ENCODE measurements at regions not wholly inside any gene's neighbourhood (a gene's known extent, or its start where the extent isn't known, plus 50 kb on each side); places are given as distances from the start of the nearest gene placed in this dataset.

GRCh38 chr16:85401917-85402766, 211.0 kb upstream of the GSE1 start:
- WGBS, 2 experiments (ENCODE audit: low coverage in 1 of 2, low lambda C conversion rate in 2 of 2, missing lambda C conversion rate in 2 of 2): 89 to 90% methylated on average over 29 to 30 of the region's 30 CpGs
- H3K27ac ChIP-seq: no peak overlapping the region
- in situ Hi-C loops (cut with MboI): no loop called here

GRCh38 chr16:85402910-85403692, 210.0 kb upstream of the GSE1 start:
- H3F3A ChIP-seq (ENCODE audit: insufficient read depth): no peaks in the 10 kb centered on the region
- no peak overlapping the region for H3K4me2 ChIP-seq (ENCODE audit: unreplicated experiment)
- no peaks in the 10 kb centered on the region for H3K9me2 ChIP-seq (ENCODE audit: insufficient read depth)
- H3K27ac ChIP-seq: no peak overlapping the region
- in situ Hi-C loops (cut with MboI): no loop called here
- no peak for DNase-seq
- no peaks in the 10 kb centered on the region for H3K27me3 ChIP-seq (replicated peaks; ENCODE audit: insufficient read depth)
- H3K9ac ChIP-seq: no peak overlapping the region
- no peaks in the 10 kb centered on the region for H4K20me1 ChIP-seq (ENCODE audit: insufficient read depth)
- WGBS, 2 experiments (ENCODE audit: low coverage in 1 of 2, low lambda C conversion rate in 2 of 2, missing lambda C conversion rate in 2 of 2): 72 to 81% methylated on average over 19 of the region's 19 CpGs
- peaks cover 37% of the 10 kb centered on the region for H3K79me2 ChIP-seq (ENCODE audit: insufficient read depth)
- no peak overlapping the region for H2AFZ ChIP-seq
- no peaks in the 10 kb centered on the region for H3K4me1 ChIP-seq (ENCODE audit: insufficient read depth)
- TF ChIP-seq EZH2 (IDR thresholded peaks at IDR 0.05; ENCODE audit: insufficient read depth, poor library complexity, severe bottlenecking): no peak
- no peak for TF ChIP-seq EZH2phosphoT487 (IDR thresholded peaks at IDR 0.05; ENCODE audit: insufficient read depth, low read depth)
- no peaks in the 10 kb centered on the region for H3K36me3 ChIP-seq (ENCODE audit: low read depth)
- H3K9me3 ChIP-seq (ENCODE audit: low read depth): no peaks in the 10 kb centered on the region
- no peak overlapping the region for H3K4me3 ChIP-seq

More at GRCh38 chr16:85401917-85402766, 211.0 kb upstream of the GSE1 start:
- no peaks in the 10 kb centered on the region for H4K20me1 ChIP-seq (ENCODE audit: insufficient read depth)
- no peaks in the 10 kb centered on the region for H3K9me3 ChIP-seq (ENCODE audit: low read depth)
- DNase-seq: no peak
- no peak for TF ChIP-seq EZH2phosphoT487 (IDR thresholded peaks at IDR 0.05; ENCODE audit: insufficient read depth, low read depth)
- TF ChIP-seq EZH2 (IDR thresholded peaks at IDR 0.05; ENCODE audit: insufficient read depth, poor library complexity, severe bottlenecking): no peak
- H3F3A ChIP-seq (ENCODE audit: insufficient read depth): no peaks in the 10 kb centered on the region
- no peak overlapping the region for H3K4me3 ChIP-seq
- no peak overlapping the region for H3K9ac ChIP-seq
- no peak overlapping the region for H2AFZ ChIP-seq
- H3K36me3 ChIP-seq (ENCODE audit: low read depth): no peaks in the 10 kb centered on the region
- peaks cover 45% of the 10 kb centered on the region for H3K79me2 ChIP-seq (ENCODE audit: insufficient read depth)
- H3K4me2 ChIP-seq (ENCODE audit: unreplicated experiment): no peak overlapping the region
- H3K4me1 ChIP-seq (ENCODE audit: insufficient read depth): no peaks in the 10 kb centered on the region
- no peaks in the 10 kb centered on the region for H3K9me2 ChIP-seq (ENCODE audit: insufficient read depth)
- no peaks in the 10 kb centered on the region for H3K27me3 ChIP-seq (replicated peaks; ENCODE audit: insufficient read depth)

- Histone ChIP-seq H3K4me2 (ENCODE audit: unreplicated experiment) (no peak overlapping the region), H3F3A (ENCODE audit: insufficient read depth) (no peaks in the 10 kb centered on the region), H2AFZ (no peak overlapping the region), H3K4me1 (ENCODE audit: insufficient read depth) (no peaks in the 10 kb centered on the region), H3K36me3 (ENCODE audit: low read depth) (no peaks in the 10 kb centered on the region), H3K9me2 (ENCODE audit: insufficient read depth) (no peaks in the 10 kb centered on the region), H3K79me2 (ENCODE audit: insufficient read depth) (peaks cover 31% of the 10 kb centered on the region), H3K9me3 (ENCODE audit: low read depth) (no peaks in the 10 kb centered on the region), H3K27ac (no peak overlapping the region), H3K4me3 (no peak overlapping the region), H4K20me1 (ENCODE audit: insufficient read depth) (no peaks in the 10 kb centered on the region), H3K9ac (no peak overlapping the region), H3K27me3 (replicated peaks; ENCODE audit: insufficient read depth) (no peaks in the 10 kb centered on the region)
- WGBS, 2 experiments (ENCODE audit: low coverage in 1 of 2, low lambda C conversion rate in 2 of 2, missing lambda C conversion rate in 2 of 2): 98 to 99% methylated on average over 5 to 6 of the region's 6 CpGs
- in situ Hi-C loops (cut with MboI): no loop called here
- DNase-seq: no peak
- TF ChIP-seq EZH2phosphoT487 (IDR thresholded peaks at IDR 0.05; ENCODE audit: insufficient read depth, low read depth) (no peak), EZH2 (IDR thresholded peaks at IDR 0.05; ENCODE audit: insufficient read depth, poor library complexity, severe bottlenecking) (no peak)
Measured at GRCh38 chr16:85403693-85404092, 209.4 kb upstream of the GSE1 start.

GRCh38 chr16:85412911-85413520, 200.1 kb upstream of the GSE1 start:
- in situ Hi-C loops (cut with MboI): no loop called here

More at GRCh38 chr16:85412911-85413520, 200.1 kb upstream of the GSE1 start:
- no peak overlapping the region for H3K27ac ChIP-seq
- H3F3A ChIP-seq (ENCODE audit: insufficient read depth): no peaks in the 10 kb centered on the region
- H3K36me3 ChIP-seq (ENCODE audit: low read depth): no peaks in the 10 kb centered on the region
- TF ChIP-seq EZH2 (IDR thresholded peaks at IDR 0.05; ENCODE audit: insufficient read depth, poor library complexity, severe bottlenecking) (no peak), EZH2phosphoT487 (IDR thresholded peaks at IDR 0.05; ENCODE audit: insufficient read depth, low read depth) (no peak)
- no peaks in the 10 kb centered on the region for H3K4me1 ChIP-seq (ENCODE audit: insufficient read depth)
- H4K20me1 ChIP-seq (ENCODE audit: insufficient read depth): no peaks in the 10 kb centered on the region
- 94 to 95% methylated on average over 25 of the region's 25 CpGs for WGBS, 2 experiments (ENCODE audit: low coverage in 1 of 2, low lambda C conversion rate in 2 of 2, missing lambda C conversion rate in 2 of 2)
- H3K9me3 ChIP-seq (ENCODE audit: low read depth): no peaks in the 10 kb centered on the region
- no peak overlapping the region for H3K4me2 ChIP-seq (ENCODE audit: unreplicated experiment)
- H3K27me3 ChIP-seq (replicated peaks; ENCODE audit: insufficient read depth): no peaks in the 10 kb centered on the region
- H3K9ac ChIP-seq: no peak overlapping the region
- H3K9me2 ChIP-seq (ENCODE audit: insufficient read depth): no peaks in the 10 kb centered on the region
- no peak overlapping the region for H2AFZ ChIP-seq
- peaks cover 22% of the 10 kb centered on the region for H3K79me2 ChIP-seq (ENCODE audit: insufficient read depth)
- no peak for DNase-seq
- no peak overlapping the region for H3K4me3 ChIP-seq
